Breast epithelium (tissue), 4 donors: ENCODE measurements at regions not wholly inside any gene's neighbourhood (a gene's known extent, or its start where the extent isn't known, plus 50 kb on each side); places are given as distances from the start of the nearest gene placed in this dataset.

Experiments used
- DNase-seq, 2 donors: peaks; one replicate each; pipeline ENCODE4 v3.0.0-alpha.2; 2019; ENCODE audit warnings: low spot score in 2 of 2
- H3K27ac ChIP-seq, 2 donors: fragments of 200-600 bp; sonication (generic) in 1 of 2; one replicate each; pipeline ENCODE4 v1.5.1; 2016 to 2019; ENCODE audit warnings: mild to moderate bottlenecking in 1 of 2
- H3K27me3 ChIP-seq, 2 donors: fragments of 200-600 bp; sonication (generic) in 1 of 2; one replicate each; pipeline versions ENCODE4 v1.5.1 to v1.6.0; 2017 to 2019; ENCODE audit warnings: control low read depth in 1 of 2, mild to moderate bottlenecking in 1 of 2
- H3K36me3 ChIP-seq: fragments of 200-600 bp; one replicate; pipeline ENCODE4 v1.5.1; 2019
- H3K4me1 ChIP-seq, 2 donors: fragments of 200-600 bp; sonication (generic); one replicate each; pipeline ENCODE4 v1.5.1; 2016 to 2019; ENCODE audit warnings: control low read depth in 1 of 2
- H3K4me3 ChIP-seq, 3 donors: fragments of 200-600 bp; sonication (generic); 1 replicate in 2 of 3; 2 replicates in 1 of 3; pipeline ENCODE4 v1.5.1; 2016 to 2019; ENCODE audit warnings: mild to moderate bottlenecking in 3 of 3, moderate library complexity in 2 of 3
- H3K9me3 ChIP-seq, 2 donors: fragments of 200-600 bp; sonication (generic) in 1 of 2; one replicate each; pipeline ENCODE4 v1.5.1; 2016 to 2019; ENCODE audit warnings: control low read depth in 1 of 2
- POLR2A ChIP-seq: fragments of 450-650 bp; IDR thresholded peaks from one replicate; pipeline ENCODE4 v1.6.1; 2016; ENCODE audit warnings: antibody characterized with exemption, mild to moderate bottlenecking, moderate library complexity
- POLR2AphosphoS5 ChIP-seq, 3 donors: sonication (generic); formaldehyde crosslinking; IDR thresholded peaks; one replicate each; pipeline ENCODE4 v1.6.1; 2017; ENCODE audit warnings: antibody characterized with exemption in 3 of 3
- intact Hi-C: fragments of 100-400 bp; cut with DNase I; formaldehyde crosslinking; loops from one replicate; pipeline ENCODE4 v1.15.1; 2023; ENCODE audit warnings: low total_unique reads
- TF ChIP-seq, protein P1 (sequence below), 3 donors: fragments of 450-650 bp; IDR thresholded peaks; one replicate each; pipeline ENCODE4 v1.5.1; 2016 to 2017; ENCODE audit warnings: antibody characterized with exemption in 3 of 3, mild to moderate bottlenecking in 3 of 3, moderate library complexity in 3 of 3

GRCh38 chr3:33993631-33994030, 195.2 kb downstream of the PDCD6IP start:
- Histone ChIP-seq H3K4me1 (no peaks in the 10 kb centered on the region), H3K27ac (no peak overlapping the region), H3K27me3 (no peaks in the 10 kb centered on the region), H3K9me3 (peaks cover 8 to 9% of the 10 kb centered on the region in 2 donors), H3K4me3 (no peak overlapping the region), H3K36me3 (no peaks in the 10 kb centered on the region)
- TF ChIP-seq, protein P1, sequence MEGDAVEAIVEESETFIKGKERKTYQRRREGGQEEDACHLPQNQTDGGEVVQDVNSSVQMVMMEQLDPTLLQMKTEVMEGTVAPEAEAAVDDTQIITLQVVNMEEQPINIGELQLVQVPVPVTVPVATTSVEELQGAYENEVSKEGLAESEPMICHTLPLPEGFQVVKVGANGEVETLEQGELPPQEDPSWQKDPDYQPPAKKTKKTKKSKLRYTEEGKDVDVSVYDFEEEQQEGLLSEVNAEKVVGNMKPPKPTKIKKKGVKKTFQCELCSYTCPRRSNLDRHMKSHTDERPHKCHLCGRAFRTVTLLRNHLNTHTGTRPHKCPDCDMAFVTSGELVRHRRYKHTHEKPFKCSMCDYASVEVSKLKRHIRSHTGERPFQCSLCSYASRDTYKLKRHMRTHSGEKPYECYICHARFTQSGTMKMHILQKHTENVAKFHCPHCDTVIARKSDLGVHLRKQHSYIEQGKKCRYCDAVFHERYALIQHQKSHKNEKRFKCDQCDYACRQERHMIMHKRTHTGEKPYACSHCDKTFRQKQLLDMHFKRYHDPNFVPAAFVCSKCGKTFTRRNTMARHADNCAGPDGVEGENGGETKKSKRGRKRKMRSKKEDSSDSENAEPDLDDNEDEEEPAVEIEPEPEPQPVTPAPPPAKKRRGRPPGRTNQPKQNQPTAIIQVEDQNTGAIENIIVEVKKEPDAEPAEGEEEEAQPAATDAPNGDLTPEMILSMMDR (IDR thresholded peaks at IDR 0.05) = no peak
- TF ChIP-seq POLR2AphosphoS5 (IDR thresholded peaks at IDR 0.05) (no peak), POLR2A (no peak)
- intact Hi-C loops = no loop called here
- DNase-seq = no peak

- H3K36me3 ChIP-seq = no peaks in the 10 kb centered on the region
- no peaks in the 10 kb centered on the region for H3K4me1 ChIP-seq
- TF ChIP-seq, protein P1 (IDR thresholded peaks at IDR 0.05) = no peak
- TF ChIP-seq POLR2AphosphoS5 (IDR thresholded peaks at IDR 0.05) = no peak
- H3K27me3 ChIP-seq = no peaks in the 10 kb centered on the region
- H3K4me3 ChIP-seq = no peak overlapping the region
- no peak for DNase-seq
- no peak overlapping the region for H3K27ac ChIP-seq
- intact Hi-C loops = no loop called here
- peaks cover 8 to 9% of the 10 kb centered on the region in 2 donors for H3K9me3 ChIP-seq
These were observed 196.1 kb downstream of the PDCD6IP start for GRCh38 chr3:33994568-33994967.

GRCh38 chr3:34000301-34000700, 201.9 kb downstream of the PDCD6IP start:
- no peak for DNase-seq
- Histone ChIP-seq H3K4me1 (no peaks in the 10 kb centered on the region), H3K4me3 (no peak overlapping the region), H3K36me3 (no peaks in the 10 kb centered on the region), H3K27me3 (no peaks in the 10 kb centered on the region), H3K9me3 (peaks cover 7 to 9% of the 10 kb centered on the region in 2 donors), H3K27ac (no peak overlapping the region)
- no peak for TF ChIP-seq POLR2AphosphoS5 (IDR thresholded peaks at IDR 0.05)
- TF ChIP-seq, protein P1 (IDR thresholded peaks at IDR 0.05) = no peak
- TF ChIP-seq POLR2A = no peak
- intact Hi-C loops = no loop called here

DNA sequence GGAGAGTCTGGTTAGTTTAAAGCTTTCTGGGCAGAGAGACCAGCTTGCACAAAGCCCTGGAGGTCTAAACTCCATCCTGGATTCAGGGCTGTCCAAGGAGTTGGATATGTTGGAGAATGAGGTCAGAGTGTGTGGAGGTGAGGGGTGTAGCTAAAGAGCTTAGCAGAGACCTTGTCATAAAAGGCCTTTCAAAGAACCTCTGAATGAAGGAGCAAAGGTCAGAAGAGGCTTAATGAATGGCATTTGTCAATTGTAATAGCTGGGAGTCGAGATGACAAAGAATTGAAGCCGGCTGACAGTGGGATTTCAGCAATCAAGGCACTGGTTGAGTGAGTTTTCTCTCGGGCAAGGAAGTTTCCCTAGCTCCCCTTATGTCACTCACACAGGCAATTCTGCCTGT, 202.6 kb downstream of the PDCD6IP start:
- Histone ChIP-seq H3K27me3 (no peaks in the 10 kb centered on the region), H3K9me3 (peaks cover 0 to 2% of the 10 kb centered on the region in 2 donors), H3K4me3 (no peak overlapping the region), H3K36me3 (no peaks in the 10 kb centered on the region), H3K27ac (no peak overlapping the region), H3K4me1 (no peaks in the 10 kb centered on the region)
- DNase-seq = no peak
- intact Hi-C loops = no loop called here
- TF ChIP-seq, protein P1 (IDR thresholded peaks at IDR 0.05) = no peak
- TF ChIP-seq POLR2A (no peak), POLR2AphosphoS5 (IDR thresholded peaks at IDR 0.05) (no peak)

DNA sequence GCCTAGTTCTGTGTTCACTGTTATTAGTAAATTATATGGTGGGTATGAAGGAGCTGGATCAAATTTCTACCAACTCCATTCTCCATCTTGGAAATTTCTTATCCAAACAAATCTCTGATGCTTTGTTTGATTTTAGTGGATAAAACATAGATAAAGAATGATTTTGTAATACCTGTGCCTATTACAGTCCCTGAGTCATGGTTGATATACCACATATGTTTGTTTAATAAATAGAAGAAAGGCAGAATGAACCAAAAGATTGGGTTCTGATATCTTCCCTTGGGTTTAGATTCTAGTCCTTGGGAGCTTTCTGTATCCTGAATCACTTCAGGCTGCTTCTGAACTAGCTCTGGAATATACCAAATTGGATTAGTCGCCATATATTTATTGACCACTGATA, 203.6 kb downstream of the PDCD6IP start:
- no peaks in the 10 kb centered on the region for H3K4me1 ChIP-seq
- no peaks in the 10 kb centered on the region for H3K9me3 ChIP-seq
- H3K4me3 ChIP-seq = no peak overlapping the region
- no peaks in the 10 kb centered on the region for H3K27me3 ChIP-seq
- intact Hi-C loops = no loop called here
- TF ChIP-seq, protein P1 (IDR thresholded peaks at IDR 0.05) = no peak
- TF ChIP-seq POLR2A (no peak), POLR2AphosphoS5 (IDR thresholded peaks at IDR 0.05) (no peak)
- H3K36me3 ChIP-seq = no peaks in the 10 kb centered on the region
- H3K27ac ChIP-seq = no peak overlapping the region
- DNase-seq = no peak
